GM21576 (cell line): ENCODE measurements at regions not wholly inside any gene's neighbourhood (a gene's known extent, or its start where the extent isn't known, plus 50 kb on each side); places are given as distances from the start of the nearest gene placed in this dataset.
A peak's percentile ranks its signal among the peaks of the same experiment; 100 is the strongest.

Experiments
- ATAC-seq: cut with Tn5 transposase; IDR thresholded peaks from one replicate; pipeline ENCODE4 v1.9.1; 2021; ENCODE audit warnings: mild to moderate bottlenecking, moderate library complexity; ENCODE audit not compliant: unreplicated experiment

DNA sequence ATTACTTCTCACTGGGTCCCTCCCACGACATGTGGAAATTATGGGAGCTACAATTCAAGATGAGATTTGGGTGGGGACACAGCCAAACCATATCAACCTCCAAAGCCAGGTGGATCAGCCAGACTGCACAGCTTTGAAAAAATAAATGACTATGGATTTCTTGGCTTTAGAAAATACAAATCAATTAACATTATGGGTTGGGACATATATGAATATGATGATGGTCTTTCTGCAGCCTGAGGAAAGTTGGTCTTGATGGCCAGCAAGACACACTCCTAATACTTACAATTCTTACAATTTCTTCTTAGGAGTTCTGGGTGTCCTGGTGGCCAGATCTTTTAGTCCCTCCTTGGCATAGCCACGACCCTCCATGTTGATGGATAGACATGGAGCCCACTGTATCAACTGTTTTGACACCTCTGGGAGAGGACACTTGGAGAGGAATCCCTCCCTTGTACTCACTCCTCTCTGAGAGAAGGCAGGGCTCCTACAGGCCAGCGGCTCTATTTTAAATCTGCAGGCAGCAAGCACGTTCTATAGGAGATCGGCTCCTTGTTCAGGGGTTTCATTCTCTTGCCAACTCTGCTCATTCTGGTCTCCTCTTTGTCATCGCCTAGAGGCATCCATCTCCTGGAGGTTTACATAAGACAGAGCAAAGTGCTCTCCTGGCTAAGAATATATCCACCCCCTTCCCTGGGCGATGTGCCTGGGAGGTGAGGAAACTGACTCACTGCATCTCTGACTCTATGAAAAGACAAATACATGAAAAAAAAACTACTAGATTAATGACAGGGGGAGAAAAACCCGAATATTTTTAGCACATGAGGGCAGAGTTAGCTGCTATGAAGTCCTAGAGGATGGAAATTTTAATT lies 145.9 kb downstream of the CARTPT start:
- ATAC-seq, result no peak

DNA sequence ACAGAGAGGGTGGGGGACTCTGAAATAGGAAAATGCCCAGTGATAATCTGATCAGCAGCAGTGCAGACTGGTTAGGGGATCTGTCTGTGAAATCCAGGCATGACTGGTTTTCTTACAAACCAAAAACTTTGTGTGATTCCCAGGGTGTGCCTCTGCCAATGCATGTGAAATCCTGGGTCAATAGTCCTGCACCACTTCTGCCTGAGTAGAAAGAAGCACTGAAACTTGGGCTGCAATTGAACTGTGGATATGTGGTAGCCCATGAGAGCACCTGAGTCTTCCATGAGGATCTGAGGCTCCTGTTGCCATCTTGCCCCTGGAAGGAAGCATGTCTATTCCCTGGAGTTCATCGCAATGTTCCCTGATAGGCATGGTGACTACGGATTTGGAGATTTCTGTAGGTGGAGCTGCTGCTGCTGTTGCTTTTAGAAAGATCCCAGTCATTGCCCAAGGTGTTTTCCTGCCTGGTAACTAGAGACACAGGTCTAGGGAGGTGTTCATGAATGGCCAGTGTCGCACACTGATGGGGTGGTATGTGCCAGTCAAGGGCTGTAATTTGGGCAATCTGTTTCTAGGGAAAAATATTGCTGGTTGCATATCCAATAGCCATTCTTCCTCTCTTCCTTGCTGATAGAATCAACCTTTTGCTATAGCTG lies 146.7 kb downstream of the CARTPT start:
- no peak for ATAC-seq

DNA sequence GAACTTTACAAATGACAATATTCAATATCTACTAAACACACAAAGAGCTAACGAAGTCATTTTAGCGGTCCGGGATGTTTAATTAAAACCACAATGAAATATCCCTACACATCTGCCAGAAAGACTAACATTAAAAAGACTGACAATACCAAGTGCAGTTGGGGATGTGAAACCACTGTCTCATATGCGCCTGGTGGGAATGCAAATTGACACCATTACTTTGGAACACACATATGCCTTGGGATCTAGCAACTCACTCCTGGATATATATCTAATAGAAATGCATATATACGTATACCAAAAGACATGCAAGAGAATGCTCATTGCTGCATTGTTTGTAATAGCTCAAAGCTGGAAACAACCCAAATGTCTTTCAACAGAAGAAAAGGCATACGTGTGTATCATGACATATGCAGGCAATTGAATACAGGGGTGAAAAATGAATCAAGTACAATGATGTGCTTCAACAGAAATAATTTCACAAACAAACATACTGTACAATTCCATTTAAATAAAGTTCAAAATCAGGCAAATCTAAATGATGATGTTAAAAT lies 153.3 kb downstream of the CARTPT start:
- no peak for ATAC-seq

DNA sequence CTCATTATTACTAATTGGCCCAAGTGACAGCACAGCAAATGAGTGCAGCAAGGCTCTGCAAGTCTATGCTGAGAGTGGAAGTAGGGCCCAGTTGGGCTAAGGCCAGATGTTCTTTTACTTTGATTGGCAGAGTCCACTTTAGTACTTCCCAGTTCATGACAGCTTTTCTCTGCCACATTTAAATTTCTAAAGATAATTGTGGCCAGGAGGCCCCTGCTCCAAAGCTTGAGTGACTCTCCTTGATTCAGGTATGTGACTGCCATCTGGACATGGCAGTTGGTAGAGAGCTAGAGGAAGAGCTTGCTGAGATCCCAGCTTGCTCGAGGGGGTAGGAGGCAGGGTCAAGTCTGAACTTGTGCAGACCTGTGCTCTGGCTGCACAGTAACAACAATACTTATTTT lies 154.1 kb downstream of the CARTPT start:
- ATAC-seq, result no peak

DNA sequence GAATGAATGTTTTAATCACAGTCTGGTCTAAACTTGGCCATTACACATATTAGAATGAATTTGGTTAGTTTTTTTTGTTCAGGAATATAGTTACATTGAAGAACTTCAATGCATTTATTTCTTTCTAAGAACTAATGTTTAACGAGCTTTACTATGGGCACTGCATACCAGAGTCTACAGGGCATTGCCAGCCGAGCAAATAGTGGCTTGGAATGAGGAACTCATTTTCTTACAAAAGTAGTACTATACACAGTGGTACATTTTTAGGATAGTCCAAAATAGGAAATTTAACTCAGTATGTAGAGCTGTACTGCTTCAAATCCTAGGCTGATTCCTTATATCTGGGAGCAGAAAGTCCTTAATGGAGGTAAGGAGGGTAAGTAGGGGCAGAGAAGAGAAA lies 155.4 kb downstream of the CARTPT start:
- no peak for ATAC-seq

DNA sequence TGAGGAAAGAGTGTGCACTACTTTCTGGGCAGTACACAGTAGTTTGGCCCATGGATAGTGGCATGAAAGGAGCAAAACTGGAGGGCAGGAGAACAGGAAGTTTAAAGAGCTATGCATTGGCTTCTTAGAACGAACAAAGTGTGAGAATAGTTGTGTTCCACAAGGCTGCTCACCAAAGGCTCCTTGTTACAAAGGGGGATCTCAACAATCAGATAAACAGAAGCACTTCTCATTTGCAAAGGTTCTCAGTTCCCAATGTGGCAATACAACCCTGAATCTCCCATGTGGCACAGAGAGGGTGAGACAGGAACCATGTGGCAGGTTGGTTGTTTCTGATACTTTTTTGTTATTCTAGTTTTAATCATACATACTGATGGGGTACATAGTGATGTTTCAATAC lies 158.4 kb downstream of the CARTPT start:
- ATAC-seq, result no peak

DNA sequence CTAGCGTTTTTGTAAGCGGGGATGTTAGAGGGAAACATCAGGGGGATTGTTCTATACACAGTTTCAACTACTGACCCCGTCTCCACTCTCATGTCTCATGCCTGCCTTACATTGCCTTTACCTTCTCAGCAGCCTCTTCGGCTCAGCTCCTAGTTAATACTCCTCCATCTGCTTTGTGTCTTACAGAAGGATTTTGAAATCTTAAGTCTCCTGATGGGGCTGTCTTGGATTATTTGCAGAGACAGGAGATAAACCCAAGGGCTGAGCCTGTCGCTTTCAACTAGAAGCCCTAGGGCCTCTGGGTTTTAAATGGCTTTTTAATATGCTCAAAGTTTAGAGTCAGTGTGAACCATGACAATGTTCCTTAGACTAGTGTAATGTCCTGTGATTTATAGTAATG lies 161.5 kb downstream of the CARTPT start:
- no peak for ATAC-seq

DNA sequence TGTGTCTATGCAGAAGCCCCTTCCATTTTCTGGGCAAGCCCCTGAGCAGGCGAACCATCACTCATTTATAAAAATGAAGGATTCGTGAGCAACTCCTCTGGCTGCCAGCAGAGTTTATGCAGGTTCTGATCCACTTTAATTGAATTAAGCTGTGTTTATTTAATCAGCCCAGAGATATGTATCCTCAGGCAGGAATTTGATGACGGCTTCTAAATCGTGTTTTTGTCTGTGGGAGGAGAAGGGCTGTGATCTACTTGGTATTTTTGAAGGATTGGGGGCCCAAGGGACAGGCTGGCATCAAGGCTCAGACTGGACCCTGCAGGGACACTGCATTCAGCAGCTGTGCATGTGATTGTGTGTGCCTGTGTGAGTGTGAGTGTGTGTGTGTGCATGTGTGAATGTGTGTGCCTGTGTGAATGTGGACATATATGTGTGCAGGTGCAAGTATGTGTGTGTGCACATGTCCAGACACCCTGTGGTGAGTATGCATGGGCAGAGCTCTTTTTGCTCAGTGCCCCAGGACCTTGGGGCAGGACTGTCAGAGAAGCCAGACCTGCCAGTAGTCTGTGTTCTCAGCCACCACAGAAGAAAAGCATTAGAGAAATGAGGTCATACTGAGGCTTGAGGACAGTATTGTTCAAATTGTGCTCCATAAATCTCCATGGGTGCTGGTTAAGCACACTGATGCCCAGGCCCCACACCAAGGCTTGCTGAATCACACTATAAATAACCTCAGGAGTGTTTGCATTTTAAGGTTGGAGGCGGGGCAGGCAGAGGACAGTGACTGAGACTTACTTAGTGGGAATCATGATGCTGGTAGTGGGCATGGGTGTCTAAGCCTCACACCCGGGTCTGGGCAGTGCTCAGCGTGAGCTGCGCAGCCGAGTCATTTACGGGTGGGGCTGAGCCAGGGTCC lies 164.0 kb downstream of the CARTPT start:
- no peak for ATAC-seq

DNA sequence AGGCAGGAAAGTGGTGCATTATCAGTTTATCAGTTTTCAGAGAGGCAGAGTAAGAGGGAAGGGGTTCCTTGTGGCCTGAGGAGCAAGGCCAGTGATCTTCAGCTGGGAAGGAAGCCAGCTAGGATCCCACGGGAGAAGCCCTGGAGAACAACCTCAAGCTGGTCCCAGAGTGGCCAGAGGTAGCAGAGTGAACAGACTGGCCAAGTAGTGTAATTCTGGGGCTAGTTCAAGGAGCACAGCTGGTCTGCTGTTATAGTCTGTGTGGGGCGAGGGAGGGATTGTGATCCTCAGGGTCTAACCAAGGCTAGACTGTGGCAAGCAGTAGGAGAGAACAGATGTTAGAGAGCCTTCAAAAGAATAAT lies 164.6 kb downstream of the CARTPT start:
- ATAC-seq, result no peak

DNA sequence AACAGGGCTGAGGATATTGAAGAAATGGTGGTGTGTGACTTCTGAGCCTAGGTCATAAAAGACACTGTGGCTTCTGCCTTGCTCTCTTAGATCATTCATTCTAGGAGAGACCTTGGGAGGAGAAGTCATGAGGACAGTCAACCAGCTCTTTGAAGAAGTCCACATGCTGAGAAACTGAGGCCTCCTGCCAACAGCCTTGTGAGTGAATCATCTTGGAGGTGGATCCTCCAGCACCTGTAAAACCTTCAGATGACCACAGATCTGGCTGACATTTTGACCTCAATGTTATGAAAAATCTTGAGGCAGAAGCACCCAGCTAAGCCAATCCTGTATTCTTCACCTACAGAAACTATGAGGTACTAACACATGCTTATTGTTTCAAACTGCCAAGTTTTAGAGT lies 165.9 kb downstream of the CARTPT start:
- ATAC-seq, result no peak

DNA sequence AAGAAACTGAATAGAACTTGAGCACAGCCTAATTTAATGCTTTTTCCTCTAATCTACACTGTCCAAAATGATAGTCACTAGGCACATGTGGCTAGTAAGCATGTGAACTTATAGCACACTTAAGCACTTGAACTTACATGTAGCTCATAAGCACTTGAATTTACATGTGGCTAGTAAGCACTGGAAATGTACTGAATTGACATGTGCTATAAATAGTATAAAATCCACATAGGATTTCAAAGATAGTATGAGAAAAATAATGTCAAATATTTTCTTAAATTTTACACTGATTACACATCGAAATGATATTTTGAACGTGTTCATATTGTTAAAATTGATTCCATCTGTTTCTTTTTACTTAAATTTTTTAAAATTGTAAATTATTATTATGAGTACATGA lies 167.3 kb downstream of the CARTPT start:
- ATAC-seq, result no peak

DNA sequence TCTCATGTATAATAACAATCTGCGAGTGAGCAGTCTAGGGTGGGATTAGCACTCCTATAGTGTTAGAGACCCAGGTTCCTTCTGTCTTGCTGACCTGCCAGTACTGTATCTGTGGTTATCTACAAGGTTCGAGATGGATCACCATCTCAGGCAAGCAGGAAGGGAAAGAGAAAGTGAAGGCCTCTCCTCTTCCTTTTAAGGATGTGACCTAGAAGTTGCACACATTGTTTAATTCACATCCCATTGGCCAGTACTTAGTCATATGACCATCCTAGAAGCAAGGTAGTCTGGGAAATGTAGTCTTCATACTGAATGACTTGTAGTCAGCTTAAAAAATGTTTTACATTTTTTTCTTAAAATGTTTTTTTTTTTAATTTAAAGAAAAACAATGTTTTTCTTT lies 168.6 kb downstream of the CARTPT start:
- ATAC-seq, result peak; percentile 98

DNA sequence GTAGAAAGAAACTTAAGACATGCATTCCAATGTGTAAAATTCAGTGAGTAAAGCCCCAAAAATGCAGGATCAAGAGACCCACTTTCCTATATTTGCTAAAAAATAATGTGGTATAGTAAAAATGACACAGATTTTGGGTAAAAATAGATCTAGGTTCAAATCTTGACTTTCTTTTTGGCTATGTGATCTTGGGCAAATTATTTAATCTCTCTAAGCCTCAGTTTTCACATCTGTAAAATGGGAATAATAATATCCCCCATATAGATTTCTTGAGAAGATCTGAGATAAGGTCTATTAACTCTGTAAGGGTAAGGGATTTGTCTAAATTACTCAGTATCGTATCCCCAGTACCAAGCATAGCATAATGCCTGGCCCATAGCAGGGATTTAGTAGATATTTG lies 172.3 kb downstream of the CARTPT start:
- no peak for ATAC-seq

DNA sequence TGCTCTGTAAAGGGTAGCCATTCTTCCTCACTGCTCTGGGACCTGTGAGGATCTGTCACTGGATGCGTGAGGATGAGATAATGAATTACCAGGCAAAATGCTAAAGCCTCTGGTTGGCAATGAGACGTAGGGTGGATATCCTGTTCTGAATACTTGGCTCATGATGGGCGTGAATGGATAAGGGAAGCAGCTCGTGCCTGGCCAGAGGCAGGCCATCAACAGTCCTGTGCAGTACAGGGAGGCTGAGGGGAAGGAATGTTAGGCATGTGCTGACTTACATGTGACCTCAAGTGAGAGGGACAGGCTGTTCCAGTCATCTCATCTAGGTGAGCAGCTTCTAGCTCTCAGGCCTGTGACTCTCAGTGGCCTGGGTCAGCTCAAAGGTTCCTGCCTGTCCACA lies 172.8 kb downstream of the CARTPT start:
- no peak for ATAC-seq

DNA sequence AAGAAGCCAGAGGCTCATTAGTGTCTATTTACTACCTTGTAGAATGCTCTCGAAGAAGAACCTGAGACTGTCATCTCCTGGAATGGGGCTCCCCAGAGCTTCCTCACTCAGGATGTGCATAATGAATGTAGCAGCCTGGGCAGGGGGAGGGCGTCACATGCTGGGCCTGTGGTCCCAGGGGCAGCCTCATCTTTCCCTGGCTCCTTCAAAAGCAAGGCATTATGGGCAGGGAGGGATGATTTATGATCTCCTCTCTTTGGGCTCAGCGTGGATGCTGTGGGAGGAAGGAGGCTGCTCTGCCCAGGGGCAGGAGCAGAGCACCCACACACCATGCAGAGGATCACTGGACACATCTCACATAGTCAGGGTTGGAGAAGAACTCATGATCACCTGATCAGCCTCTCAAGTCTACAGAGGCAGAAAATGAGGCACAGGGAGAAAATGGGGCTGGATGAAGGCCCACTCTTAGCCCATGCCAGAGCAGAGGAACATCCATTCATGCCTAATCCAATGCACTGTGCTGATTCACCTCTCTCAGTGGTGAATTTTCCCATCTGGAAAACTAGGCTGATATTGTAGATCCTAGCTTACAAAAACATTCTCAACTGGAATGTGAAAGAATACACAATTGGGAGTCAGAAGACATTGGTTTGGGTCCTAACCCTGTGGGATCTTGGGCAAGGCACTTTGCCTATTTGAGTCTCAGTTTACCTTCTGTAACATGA lies 173.7 kb downstream of the CARTPT start:
- no peak for ATAC-seq

DNA sequence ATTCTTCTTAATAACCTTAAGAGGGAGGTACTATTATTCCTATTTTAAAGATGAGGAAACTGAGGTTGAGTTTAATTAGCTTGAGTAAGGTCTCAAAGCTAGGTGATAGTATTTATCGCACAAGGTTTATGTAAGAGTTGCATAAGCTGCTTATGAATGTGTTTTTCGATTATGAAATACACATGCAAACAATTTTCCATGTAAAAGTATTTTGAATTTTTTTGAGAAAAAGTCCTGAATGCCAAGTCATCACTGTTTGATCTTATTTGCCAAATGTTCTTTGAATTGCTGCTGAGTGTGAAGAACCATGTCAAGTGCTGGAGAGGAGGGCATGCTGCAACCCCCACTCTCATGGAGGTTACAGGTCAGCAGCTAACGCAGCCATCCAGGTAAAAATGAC lies 174.4 kb downstream of the CARTPT start:
- no peak for ATAC-seq

DNA sequence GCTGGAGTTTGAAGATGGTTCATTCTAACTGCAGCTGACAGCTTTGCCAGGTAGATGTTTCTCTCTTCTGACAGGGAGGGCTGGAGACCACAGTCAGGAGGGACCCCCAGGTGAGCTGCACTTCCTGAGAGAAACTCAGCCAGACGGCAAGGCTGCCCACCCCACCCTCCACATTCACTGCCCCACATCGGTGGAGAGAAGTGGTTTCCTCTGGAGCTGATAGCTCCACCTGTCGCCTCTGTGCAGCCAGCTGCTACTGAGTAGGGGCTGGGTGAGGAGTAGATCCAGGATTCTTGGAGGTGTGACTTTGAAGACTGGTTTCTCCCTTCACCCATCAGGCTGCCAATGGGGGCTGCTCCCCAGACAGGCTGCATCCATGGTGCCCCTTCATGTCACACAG lies 175.0 kb downstream of the CARTPT start:
- no peak for ATAC-seq

DNA sequence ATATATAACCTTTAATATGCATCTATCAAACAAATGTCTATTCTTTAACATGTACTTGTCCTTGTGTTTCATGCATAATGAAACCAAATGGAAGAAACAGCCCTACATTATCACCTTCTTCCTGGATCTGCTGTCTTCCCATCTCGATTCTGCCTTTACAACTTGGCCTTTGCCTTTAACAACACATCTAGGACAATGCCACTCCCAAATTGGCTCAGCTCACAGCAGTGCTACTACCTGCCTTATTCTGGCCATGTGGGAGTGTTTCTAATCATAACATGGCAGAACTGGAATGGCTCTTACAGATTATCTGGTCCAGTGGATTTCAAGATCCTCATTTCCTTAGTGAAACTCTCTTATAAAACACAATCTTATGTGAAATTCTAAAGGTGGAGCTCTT lies 176.5 kb downstream of the CARTPT start:
- no peak for ATAC-seq

DNA sequence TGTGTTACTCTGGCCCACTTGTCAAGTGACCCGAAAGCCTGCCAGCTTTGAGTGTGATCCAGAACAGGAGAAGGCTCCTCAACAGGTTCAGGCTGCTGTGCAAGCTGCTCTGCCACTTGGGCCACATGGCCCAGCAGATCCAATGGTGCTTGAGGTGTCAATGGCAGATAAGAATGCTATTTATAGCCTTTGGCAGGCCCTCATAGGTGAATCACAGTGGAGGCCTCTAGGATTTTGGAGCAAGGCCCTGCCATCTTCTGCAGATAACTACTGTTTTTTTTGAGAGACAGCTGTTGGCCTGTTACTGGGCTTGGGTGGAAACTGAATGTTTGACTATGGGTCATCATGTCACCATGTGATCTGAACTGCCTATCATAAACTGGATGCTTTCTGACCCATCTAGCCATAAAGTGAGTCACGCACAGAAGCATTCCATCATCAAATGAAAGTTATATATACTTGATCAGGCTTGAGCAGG lies 180.8 kb downstream of the CARTPT start:
- no peak for ATAC-seq

DNA sequence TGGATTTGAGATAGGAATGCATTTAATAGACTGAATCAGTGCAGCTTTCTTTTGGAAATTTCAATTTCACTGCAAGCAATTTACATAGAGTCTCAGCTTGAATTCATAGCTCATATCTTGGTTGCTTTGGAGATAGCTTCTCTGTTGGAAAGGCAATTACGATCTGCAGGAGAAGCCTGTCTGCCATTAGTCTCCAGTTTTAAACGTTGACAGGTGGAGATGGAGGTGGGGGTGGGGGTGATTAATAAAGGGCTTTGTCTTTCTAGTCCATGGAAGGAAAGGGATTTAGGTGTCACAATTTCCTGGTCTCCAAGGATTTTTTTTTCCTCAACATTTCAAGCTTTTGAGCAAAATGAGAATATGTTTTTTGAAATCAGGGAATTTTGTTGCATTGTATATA lies 184.7 kb downstream of the CARTPT start:
- no peak for ATAC-seq

DNA sequence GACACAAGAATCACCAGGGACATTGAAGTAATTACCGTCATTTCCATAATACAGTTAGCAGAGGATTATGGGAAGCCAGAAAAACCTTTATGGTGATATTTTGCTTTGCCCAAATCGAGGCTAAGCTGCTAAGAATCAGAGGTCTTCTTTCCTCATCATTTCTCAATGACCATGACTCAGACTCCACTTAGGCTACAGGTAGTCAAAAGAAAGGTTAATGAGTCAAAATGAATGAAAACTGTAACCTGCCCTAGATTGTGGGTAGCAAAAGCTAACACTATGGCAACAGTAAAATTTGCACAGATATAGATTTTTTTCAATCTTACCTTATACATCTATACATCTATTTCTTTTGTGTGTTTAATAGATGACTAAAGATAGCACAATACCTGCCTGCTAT lies 185.8 kb downstream of the CARTPT start:
- no peak for ATAC-seq
